K562 (cell line): ENCODE measurements at regions not wholly inside any gene's neighbourhood (a gene's known extent, or its start where the extent isn't known, plus 50 kb on each side); places are given as distances from the start of the nearest gene placed in this dataset.

Source experiments
- ATAC-seq: fragments of 200-7000 bp; cut with Tn5 transposase; 3 replicates; pipeline ENCODE4 v1.9.1; 2020; ENCODE audit warnings: moderate library complexity
- BruUV-seq: library from RNA; stranded (reverse); fragments of 400-500 nt; replicated peaks from 2 replicates; lab custom pipeline; 2021; lab: Mats Ljungman, UMichigan
- CTCF ChIA-PET: fragments of 300-600 bp; formaldehyde crosslinking; extraction: SDS; loops from one replicate; lab custom pipeline; 2021; ENCODE audit warnings: low intra/inter-chr PET ratio; lab: Yijun Ruan, JAX
- POLR2A ChIA-PET: fragments of 300-600, 350-650 bp; sonication (Branson Sonifier 250); formaldehyde crosslinking; extraction: SDS; loops from one replicate; lab custom pipeline; 2021; ENCODE audit warnings: antibody characterized with exemption, inconsistent platforms; lab: Yijun Ruan, JAX
- DNase-seq, 4 experiments: peaks; one replicate each; pipeline versions ENCODE4 v3.0.0 to v3.0.0-alpha.2; 2011 to 2018; ENCODE audit warnings: low spot score in 3 of 4, mixed read lengths in 3 of 4; ENCODE audit errors: extremely low read depth in 1 of 4
- FAIRE-seq: peaks from 2 replicates; lab custom pipeline; 2011; peaks lifted over from hg19 to GRCh38; lab: Jason Lieb, UNC
- H2AFZ ChIP-seq: 2 replicates; pipeline ENCODE4 v1.6.0; 2011; ENCODE audit warnings: low read depth, low read length, control low read depth, inconsistent platforms
- H3K27ac ChIP-seq: fragments of 200-600 bp; 3 replicates; pipeline ENCODE4 v1.8.0; 2011; ENCODE audit warnings: low read depth, mild to moderate bottlenecking, control low read depth, inconsistent platforms, low read length, moderate library complexity, mixed read lengths; ENCODE audit errors: extremely low read depth
- H3K27me3 ChIP-seq, 2 experiments: fragments of 300-600 bp in 1 of 2; 2 replicates in 1 of 2; 3 replicates in 1 of 2; pipeline versions ENCODE4 v1.6.0 to v1.8.0; 2011; ENCODE audit warnings: inconsistent platforms in 2 of 2, low read length in 2 of 2, mild to moderate bottlenecking in 1 of 2, mixed read lengths in 1 of 2, moderate library complexity in 1 of 2; ENCODE audit not compliant: control insufficient read depth in 2 of 2, insufficient read depth in 2 of 2
- H3K36me3 ChIP-seq: fragments of 300-600 bp; 3 replicates; pipeline ENCODE4 v1.8.0; 2011; ENCODE audit warnings: mild to moderate bottlenecking, low read length, inconsistent platforms; ENCODE audit not compliant: control insufficient read depth, insufficient read depth
- H3K4me1 ChIP-seq, 2 experiments: fragments of 200-600 bp in 1 of 2; replicated peaks in 1 of 2; 2 replicates in 1 of 2; 3 replicates in 1 of 2; pipeline versions ENCODE4 v1.5.1 to v1.8.0; 2011; ENCODE audit warnings: inconsistent platforms in 2 of 2, low read length in 2 of 2, mild to moderate bottlenecking in 1 of 2, mixed read lengths in 1 of 2, moderate library complexity in 1 of 2; ENCODE audit not compliant: control insufficient read depth in 2 of 2, insufficient read depth in 2 of 2
- H3K4me2 ChIP-seq: 2 replicates; pipeline ENCODE4 v1.6.1; 2011; ENCODE audit warnings: low read length, control low read depth, inconsistent platforms, mixed read lengths; ENCODE audit not compliant: insufficient read depth
- H3K4me3 ChIP-seq: fragments of 200-600 bp; sonication (generic), shearing (Covaris generic); 2 replicates; pipeline ENCODE4 v1.5.1; 2016; ENCODE audit warnings: control low read depth, inconsistent platforms
- H3K79me2 ChIP-seq: fragments of 200-600 bp; 3 replicates; pipeline ENCODE4 v1.8.0; 2011; ENCODE audit warnings: low read length, inconsistent platforms; ENCODE audit not compliant: control insufficient read depth, insufficient read depth
- H3K9ac ChIP-seq, 2 experiments: 2 replicates each; pipeline versions ENCODE4 v1.6.0 to v1.6.1; 2011; ENCODE audit warnings: low read depth in 2 of 2, low read length in 2 of 2, control low read depth in 1 of 2, inconsistent platforms in 1 of 2, mild to moderate bottlenecking in 1 of 2, mixed read lengths in 1 of 2; ENCODE audit not compliant: insufficient read depth in 1 of 2
- H3K9me1 ChIP-seq: one replicate; pipeline ENCODE4 v1.6.0; 2011; ENCODE audit warnings: inconsistent platforms, mild to moderate bottlenecking, low read length, moderate library complexity; ENCODE audit not compliant: control insufficient read depth, insufficient read depth
- H3K9me3 ChIP-seq: replicated peaks from 2 replicates; pipeline ENCODE4 v1.5.1; 2011; ENCODE audit warnings: low read depth, low read length, inconsistent platforms; ENCODE audit not compliant: control insufficient read depth, insufficient read depth
- H4K20me1 ChIP-seq: replicated peaks from 2 replicates; pipeline ENCODE4 v1.6.1; 2011; ENCODE audit warnings: low read length, inconsistent platforms, mixed read lengths; ENCODE audit not compliant: control insufficient read depth, insufficient read depth
- MEF2D ChIP-seq: conservative IDR thresholded peaks from 2 replicates; pipeline ENCODE4 v1.6.1; 2016; ENCODE audit warnings: low read depth, missing genetic modification characterization, missing compliant biosample characterization
- RFX1 ChIP-seq: fragments of 450-650 bp; IDR thresholded peaks from 2 replicates; pipeline ENCODE4 v1.6.1; 2016; ENCODE audit warnings: mild to moderate bottlenecking, moderate library complexity
- U2AF2 ChIP-seq: fragments of 200-400 bp; formaldehyde crosslinking; optimal IDR thresholded peaks from 2 replicates; pipeline ENCODE3; 2017; ENCODE audit warnings: low read depth, mild to moderate bottlenecking, low read length
- ZNF263 ChIP-seq: sonication (generic); formaldehyde crosslinking; IDR thresholded peaks from 2 replicates; pipeline ENCODE4 v1.8.0; 2022; ENCODE audit warnings: mild to moderate bottlenecking, missing genetic modification reagents, borderline replicate concordance
- ZNF584 ChIP-seq: fragments of 200-800 bp; sonication (Bioruptor generic); IDR thresholded peaks from 2 replicates; pipeline ENCODE4 v1.6.1; 2016; ENCODE audit warnings: low read depth, mild to moderate bottlenecking, missing genetic modification characterization, missing compliant biosample characterization
- ZNF589 ChIP-seq: fragments of 200-800 bp; sonication (Bioruptor generic); IDR thresholded peaks from 2 replicates; pipeline ENCODE4 v1.6.1; 2016; ENCODE audit warnings: low read depth, missing genetic modification characterization, missing compliant biosample characterization
- ZNF644 ChIP-seq: fragments of 200-800 bp; sonication (Bioruptor generic); IDR thresholded peaks from 2 replicates; pipeline ENCODE4 v1.6.1; 2016; ENCODE audit warnings: low read depth, missing genetic modification characterization, missing compliant biosample characterization
- WGBS: fragments of 100-300 bp; shearing (Covaris generic); methylation state at CpG from one replicate; pipeline ENCODE4 v1.1.6; 2016; ENCODE audit warnings: low coverage, mixed read lengths; ENCODE audit not compliant: insufficient coverage; ENCODE audit errors: missing lambda C conversion rate; 5-methylcytosine and 5-hydroxymethylcytosine counted together
- in situ Hi-C: fragments of 300-500 bp; cut with MboI; formaldehyde crosslinking; loops from 4 replicates; pipeline ENCODE4 v1.15.0; 2018; ENCODE audit warnings: inconsistent platforms, mixed read lengths
- intact Hi-C: fragments of 100-400 bp; cut with micrococcal nuclease; formaldehyde crosslinking; loops from 2 replicates; pipeline ENCODE4 v1.14.2; 2022
- TF ChIP-seq, protein P1 (sequence below): fragments of 250-450 bp; sonication (Bioruptor Pico); IDR thresholded peaks from 2 replicates; pipeline ENCODE4 v1.8.0; 2021; ENCODE audit warnings: moderate library complexity, mild to moderate bottlenecking, inconsistent platforms

- no peak for TF ChIP-seq ZNF644 (tag)
Observed at GRCh38 chrX:128870361-128870760, 652.9 kb downstream of the SMARCA1 start (continued).

- H3K9ac ChIP-seq = no peak overlapping the region
- POLR2A ChIA-PET = no interaction called here
- H3K79me2 ChIP-seq = no peaks in the 10 kb centered on the region
- H2AFZ ChIP-seq = no peak overlapping the region
- no TSS peak for BruUV-seq
- no peak overlapping the region for H3K4me2 ChIP-seq
- no peak overlapping the region for H3K4me3 ChIP-seq
- no peak for FAIRE-seq
- in situ Hi-C loops (no loop called here), intact Hi-C loops (no loop called here)
- H4K20me1 ChIP-seq = no peaks in the 10 kb centered on the region
- 4% methylated on average over 2 of the region's 2 CpGs for WGBS
- no peaks in the 10 kb centered on the region for H3K27me3 ChIP-seq
- TF ChIP-seq RFX1 (no peak), MEF2D (tag) (no peak)
- CTCF ChIA-PET = no interaction called here
- no peaks in the 10 kb centered on the region for H3K36me3 ChIP-seq
- no peak overlapping the region for H3K27ac ChIP-seq
- no peaks in the 10 kb centered on the region for H3K9me1 ChIP-seq
- ATAC-seq = no peak
- no peak for DNase-seq
- no peaks in the 10 kb centered on the region for H3K4me1 ChIP-seq
- no peaks in the 10 kb centered on the region for H3K9me3 ChIP-seq
Observed at GRCh38 chrX:128862557-128862956, 660.7 kb downstream of the SMARCA1 start.

DNA sequence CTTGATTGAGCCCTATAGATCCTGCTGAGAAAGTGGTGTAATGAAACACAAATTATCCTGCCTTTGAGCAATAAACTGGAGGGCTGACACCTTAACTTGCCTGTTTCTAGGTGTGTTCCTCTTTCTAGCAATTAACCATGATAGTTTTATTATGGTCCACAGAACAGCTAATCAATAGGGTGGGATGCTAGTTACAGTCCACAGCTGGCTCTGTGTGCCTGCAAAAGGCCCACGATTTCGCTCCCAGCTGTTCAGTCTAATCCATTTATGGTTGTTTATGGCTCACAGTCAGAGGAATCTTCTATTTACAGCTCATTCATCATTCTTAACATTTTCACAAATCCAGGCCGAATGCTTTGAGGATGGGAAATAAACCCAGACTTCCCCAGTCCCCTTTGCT lies 674.9 kb downstream of the SMARCA1 start:
- 0% methylated on average over 3 of the region's 3 CpGs for WGBS
- Histone ChIP-seq H3K27me3 (no peaks in the 10 kb centered on the region), H3K4me2 (no peak overlapping the region), H3K9ac (no peak overlapping the region), H3K27ac (no peak overlapping the region), H3K4me1 (no peaks in the 10 kb centered on the region), H3K9me1 (no peaks in the 10 kb centered on the region), H4K20me1 (no peaks in the 10 kb centered on the region), H3K79me2 (no peaks in the 10 kb centered on the region), H3K36me3 (no peaks in the 10 kb centered on the region), H2AFZ (no peak overlapping the region), H3K4me3 (no peak overlapping the region), H3K9me3 (no peaks in the 10 kb centered on the region)
- ChIA-PET POLR2A (no interaction called here), CTCF (no interaction called here)
- in situ Hi-C loops = no loop called here
- DNase-seq (no peak), FAIRE-seq (no peak), ATAC-seq (no peak)
- intact Hi-C loops = no loop called here
- no TSS peak for BruUV-seq
- no peak for TF ChIP-seq ZNF584
- no peak for TF ChIP-seq ZNF263 (CRISPR knock-in tag)
- TF ChIP-seq, protein P1, sequence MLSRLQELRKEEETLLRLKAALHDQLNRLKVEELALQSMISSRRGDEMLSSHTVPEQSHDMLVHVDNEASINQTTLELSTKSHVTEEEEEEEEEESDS (CRISPR knock-in tag) = no peak
- TF ChIP-seq U2AF2 = no peak
- no peak for TF ChIP-seq ZNF589 (CRISPR knock-in tag)
